AG04450 (cell line): ENCODE measurements at regions not wholly inside any gene's neighbourhood (a gene's known extent, or its start where the extent isn't known, plus 50 kb on each side); places are given as distances from the start of the nearest gene placed in this dataset.

Experiments used
- CTCF ChIA-PET: fragments of 300-600, 350-600 bp; formaldehyde crosslinking; extraction: SDS; loops from one replicate; lab custom pipeline; 2022; ENCODE audit warnings: antibody characterized with exemption, inconsistent platforms; lab: Charles Lee
- POLR2A ChIA-PET: fragments of 350-600 bp; formaldehyde crosslinking; extraction: SDS; loops from one replicate; lab custom pipeline; 2021; ENCODE audit warnings: antibody characterized with exemption, inconsistent platforms; lab: Yijun Ruan, JAX
- DNase-seq: peaks from one replicate; pipeline ENCODE4 v3.0.0-alpha.2; 2011; ENCODE audit warnings: low read depth, low spot score
- H3K27ac ChIP-seq: one replicate; pipeline ENCODE4 v1.5.1; 2012; ENCODE audit warnings: low read depth, low read length, control low read depth
- H3K27me3 ChIP-seq: one replicate; pipeline ENCODE4 v1.6.0; 2012; ENCODE audit warnings: low read length; ENCODE audit not compliant: control insufficient read depth, insufficient read depth
- H3K4me3 ChIP-seq: 2 replicates; pipeline ENCODE4 v1.5.1; 2011; ENCODE audit warnings: mild to moderate bottlenecking, low read depth, low read length, control low read depth
- H3K9me3 ChIP-seq: 2 replicates; pipeline ENCODE4 v1.5.1; 2012; ENCODE audit warnings: low read length; ENCODE audit not compliant: control insufficient read depth, insufficient read depth
- TF ChIP-seq, protein P1 (sequence below): IDR thresholded peaks from 2 replicates; pipeline ENCODE4 v1.5.1; 2011; ENCODE audit warnings: low read depth, low read length, control low read depth, inconsistent platforms

DNA sequence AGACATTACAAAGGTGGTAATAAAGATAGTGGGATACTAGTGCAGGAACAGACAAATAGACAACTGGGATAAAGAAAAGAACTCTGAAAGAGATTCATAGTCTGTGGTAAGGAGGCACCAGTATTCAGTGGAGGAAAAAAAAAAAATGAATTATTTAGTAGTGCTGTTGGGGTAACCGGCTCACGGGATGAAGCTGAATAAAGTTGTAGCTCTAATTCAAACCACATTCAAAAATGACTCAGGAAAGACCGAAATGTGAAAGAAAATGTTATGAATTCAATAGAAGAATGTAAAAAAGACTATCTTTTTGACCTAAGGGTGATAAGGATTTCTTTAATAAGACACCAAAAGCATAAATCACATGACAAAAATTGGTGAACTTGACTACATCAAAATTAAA lies 83.1 kb upstream of the HABP2 start:
- DNase-seq = no peak
- H3K9me3 ChIP-seq = no peaks in the 10 kb centered on the region
- POLR2A ChIA-PET = no interaction called here
- CTCF ChIA-PET = no interaction called here
- H3K27me3 ChIP-seq = no peaks in the 10 kb centered on the region
- TF ChIP-seq, protein P1, sequence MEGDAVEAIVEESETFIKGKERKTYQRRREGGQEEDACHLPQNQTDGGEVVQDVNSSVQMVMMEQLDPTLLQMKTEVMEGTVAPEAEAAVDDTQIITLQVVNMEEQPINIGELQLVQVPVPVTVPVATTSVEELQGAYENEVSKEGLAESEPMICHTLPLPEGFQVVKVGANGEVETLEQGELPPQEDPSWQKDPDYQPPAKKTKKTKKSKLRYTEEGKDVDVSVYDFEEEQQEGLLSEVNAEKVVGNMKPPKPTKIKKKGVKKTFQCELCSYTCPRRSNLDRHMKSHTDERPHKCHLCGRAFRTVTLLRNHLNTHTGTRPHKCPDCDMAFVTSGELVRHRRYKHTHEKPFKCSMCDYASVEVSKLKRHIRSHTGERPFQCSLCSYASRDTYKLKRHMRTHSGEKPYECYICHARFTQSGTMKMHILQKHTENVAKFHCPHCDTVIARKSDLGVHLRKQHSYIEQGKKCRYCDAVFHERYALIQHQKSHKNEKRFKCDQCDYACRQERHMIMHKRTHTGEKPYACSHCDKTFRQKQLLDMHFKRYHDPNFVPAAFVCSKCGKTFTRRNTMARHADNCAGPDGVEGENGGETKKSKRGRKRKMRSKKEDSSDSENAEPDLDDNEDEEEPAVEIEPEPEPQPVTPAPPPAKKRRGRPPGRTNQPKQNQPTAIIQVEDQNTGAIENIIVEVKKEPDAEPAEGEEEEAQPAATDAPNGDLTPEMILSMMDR = no peak
- no peak overlapping the region for H3K27ac ChIP-seq
- no peak overlapping the region for H3K4me3 ChIP-seq

DNA sequence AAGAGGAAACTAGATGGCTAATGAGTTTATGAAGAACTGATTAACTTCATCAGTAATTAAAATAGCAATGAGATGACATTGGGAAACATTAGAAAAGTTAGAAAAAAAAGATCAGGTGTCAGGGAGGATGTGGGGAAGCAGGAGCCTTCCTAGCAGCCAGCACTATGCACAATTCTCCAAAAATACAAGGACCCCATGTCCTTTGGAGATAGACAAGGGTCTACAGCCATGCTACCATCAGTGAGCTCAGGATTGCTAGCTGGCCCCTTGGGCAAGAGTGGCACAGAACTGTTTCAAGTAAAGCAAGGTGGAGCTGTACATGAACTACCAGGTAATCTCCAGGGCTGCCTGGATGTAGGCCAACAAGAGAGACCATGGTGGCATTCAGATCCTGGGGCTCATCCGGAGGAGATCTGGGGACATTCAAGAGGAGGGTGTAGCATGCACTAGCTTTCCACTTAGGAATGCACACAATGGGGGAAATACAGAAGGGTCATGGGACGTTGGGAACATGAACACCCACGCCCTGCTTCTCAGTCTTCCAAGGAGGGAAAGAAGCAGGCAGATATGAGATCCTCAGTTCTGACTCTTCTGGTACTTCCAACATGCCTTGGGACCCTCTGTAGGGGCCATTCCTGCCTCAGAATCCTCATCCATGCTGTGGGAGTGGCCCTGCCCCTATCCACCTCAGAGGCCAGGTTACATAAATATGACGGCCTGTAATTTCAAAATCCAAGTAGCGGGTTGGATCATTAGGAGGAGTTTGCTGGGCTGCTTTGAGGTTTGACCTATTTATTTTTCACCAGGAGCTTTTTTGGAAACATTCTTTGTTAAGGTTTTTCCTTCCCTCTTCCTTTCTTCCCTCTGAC lies 82.2 kb upstream of the HABP2 start:
- Histone ChIP-seq H3K4me3 (no peak overlapping the region), H3K27me3 (no peaks in the 10 kb centered on the region), H3K9me3 (no peaks in the 10 kb centered on the region), H3K27ac (no peak overlapping the region)
- ChIA-PET CTCF (no interaction called here), POLR2A (no interaction called here)
- TF ChIP-seq, protein P1 = no peak
- DNase-seq = no peak

DNA sequence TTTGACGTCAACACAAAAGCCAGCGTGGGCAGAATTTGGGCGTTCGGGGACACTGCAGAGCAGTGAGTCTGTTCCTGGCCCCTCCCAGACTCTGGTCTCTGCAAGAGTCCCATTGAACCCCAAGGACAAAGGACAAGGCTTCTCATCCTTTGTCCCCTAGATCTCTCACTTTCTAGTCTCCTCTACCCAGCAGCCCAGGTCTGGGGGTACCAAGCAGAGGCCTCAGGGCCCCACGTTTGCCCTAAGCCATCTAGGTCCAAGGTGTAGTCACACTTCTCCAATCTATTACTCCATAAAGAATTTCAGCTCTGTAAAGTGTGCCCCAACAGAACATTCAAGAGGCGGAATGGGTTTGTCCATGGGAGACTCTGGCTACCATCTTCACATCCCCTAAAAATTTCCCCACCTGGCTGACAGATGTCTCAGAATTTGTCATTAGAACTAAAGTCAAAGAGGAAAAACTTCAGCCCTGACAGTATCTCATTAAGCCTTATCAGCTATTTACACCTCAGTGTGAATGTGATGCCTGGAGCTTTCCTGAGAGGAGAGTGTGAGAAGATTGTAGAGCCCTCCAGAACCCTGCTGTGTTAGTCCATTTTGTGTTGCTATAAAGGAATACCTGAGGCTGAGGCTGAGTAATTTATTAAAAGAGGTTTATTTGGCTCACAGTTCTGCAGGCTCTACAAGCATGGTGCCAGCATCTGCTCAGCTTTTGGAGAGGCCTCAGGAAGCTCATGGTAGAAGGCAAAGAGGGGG lies 81.4 kb upstream of the HABP2 start:
- Histone ChIP-seq H3K9me3 (no peaks in the 10 kb centered on the region), H3K4me3 (no peak overlapping the region), H3K27ac (no peak overlapping the region), H3K27me3 (no peaks in the 10 kb centered on the region)
- POLR2A ChIA-PET = no interaction called here
- TF ChIP-seq, protein P1 = no peak
- CTCF ChIA-PET = no interaction called here
- no peak for DNase-seq

DNA sequence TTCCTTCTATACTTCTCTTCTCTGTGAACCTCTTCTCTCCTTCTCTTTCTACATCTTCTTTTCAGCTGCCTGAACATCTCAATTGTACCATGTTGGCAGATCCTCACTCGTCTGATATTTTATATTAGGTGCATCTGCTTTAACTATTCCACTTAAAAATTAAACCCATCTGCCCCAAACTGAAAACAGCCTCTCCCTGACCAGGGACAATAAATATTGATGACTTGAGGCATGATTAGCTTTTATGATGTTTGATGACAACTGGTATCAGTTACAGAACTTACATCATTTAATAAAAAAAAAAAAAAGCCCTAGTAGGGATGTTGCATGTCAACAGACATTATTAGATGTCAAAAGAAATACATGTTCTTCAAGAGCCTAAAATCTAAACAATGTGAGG lies 79.8 kb upstream of the HABP2 start:
- POLR2A ChIA-PET = no interaction called here
- H3K9me3 ChIP-seq = no peaks in the 10 kb centered on the region
- CTCF ChIA-PET = no interaction called here
- H3K27ac ChIP-seq = no peak overlapping the region
- no peak overlapping the region for H3K4me3 ChIP-seq
- no peaks in the 10 kb centered on the region for H3K27me3 ChIP-seq
- TF ChIP-seq, protein P1 = no peak
- no peak for DNase-seq

DNA sequence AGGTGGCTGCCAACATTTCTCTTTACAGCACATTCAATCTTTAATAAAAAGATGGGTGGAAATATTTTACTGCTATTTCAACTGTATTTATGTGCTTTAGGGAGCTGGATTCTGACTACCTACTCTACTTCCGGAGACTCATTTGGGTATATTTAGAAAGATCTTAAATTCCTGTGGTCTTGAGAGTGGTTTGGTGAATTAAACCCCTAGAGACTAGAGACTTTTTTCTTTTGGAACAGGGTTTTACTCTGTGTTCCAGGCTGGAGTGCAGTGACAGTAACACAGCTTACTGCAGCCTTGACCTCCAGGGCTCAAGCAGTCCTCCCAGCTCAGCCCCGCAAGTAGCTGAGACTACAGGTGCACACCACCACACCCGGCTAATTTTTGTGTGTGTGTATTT lies 79.0 kb upstream of the HABP2 start:
- POLR2A ChIA-PET = no interaction called here
- CTCF ChIA-PET = no interaction called here
- TF ChIP-seq, protein P1 = no peak
- Histone ChIP-seq H3K4me3 (no peak overlapping the region), H3K27ac (no peak overlapping the region), H3K9me3 (peaks cover 2% of the 10 kb centered on the region; the same call in 1 of the 2 replicates), H3K27me3 (no peaks in the 10 kb centered on the region)
- no peak for DNase-seq
